Astrocyte (in vitro differentiated cells and primary cell): ENCODE measurements at regions not wholly inside any gene's neighbourhood (a gene's known extent, or its start where the extent isn't known, plus 50 kb on each side); places are given as distances from the start of the nearest gene placed in this dataset.
A peak's percentile ranks its signal among the peaks of the same experiment; 100 is the strongest.

Source experiments
- DNase-seq: peaks from one replicate; pipeline ENCODE4 v3.0.0-alpha.2; 2010; ENCODE audit warnings: low read depth
- FAIRE-seq: peaks from 2 replicates; lab custom pipeline; 2011; peaks lifted over from hg19 to GRCh38; lab: Jason Lieb, UNC
- H2AFZ ChIP-seq: 2 replicates; pipeline ENCODE4 v1.6.0; 2012; ENCODE audit warnings: low read depth, low read length, inconsistent platforms
- H3K27ac ChIP-seq: 2 replicates; pipeline ENCODE4 v1.5.1; 2011; ENCODE audit warnings: low read depth, low read length, inconsistent platforms
- H3K27me3 ChIP-seq: 2 replicates; pipeline ENCODE4 v1.6.0; 2011; ENCODE audit warnings: low read length, inconsistent platforms; ENCODE audit not compliant: insufficient read depth
- H3K36me3 ChIP-seq: 2 replicates; pipeline ENCODE4 v1.5.1; 2011; ENCODE audit warnings: low read length, inconsistent platforms; ENCODE audit not compliant: insufficient read depth
- H3K4me1 ChIP-seq: 2 replicates; pipeline ENCODE4 v1.5.1; 2011; ENCODE audit warnings: low read length, inconsistent platforms; ENCODE audit not compliant: insufficient read depth
- H3K4me2 ChIP-seq: 2 replicates; pipeline ENCODE4 v1.6.0; 2012; ENCODE audit warnings: low read length, inconsistent platforms
- H3K4me3 ChIP-seq: 2 replicates; pipeline ENCODE4 v1.5.1; 2011; ENCODE audit warnings: low read depth, mild to moderate bottlenecking, low read length, inconsistent platforms; ENCODE audit not compliant: insufficient read depth
- H3K79me2 ChIP-seq: 2 replicates; pipeline ENCODE4 v1.6.0; 2012; ENCODE audit warnings: mild to moderate bottlenecking, low read length, inconsistent platforms; ENCODE audit not compliant: insufficient read depth
- H3K9ac ChIP-seq: 2 replicates; pipeline ENCODE4 v1.6.0; 2012; ENCODE audit warnings: mild to moderate bottlenecking, low read length, inconsistent platforms
- H3K9me3 ChIP-seq: 2 replicates; pipeline ENCODE4 v1.5.1; 2012; ENCODE audit warnings: low read depth, mild to moderate bottlenecking, low read length, inconsistent platforms; ENCODE audit not compliant: insufficient read depth
- H4K20me1 ChIP-seq: 2 replicates; pipeline ENCODE4 v1.6.0; 2012; ENCODE audit warnings: low read length, inconsistent platforms; ENCODE audit not compliant: insufficient read depth
- H3K27ac Mint-ChIP-seq: one replicate; pipeline ENCODE4 v1.8.0; 2021; ENCODE audit warnings: mild to moderate bottlenecking, mixed read lengths; ENCODE audit not compliant: unreplicated experiment
- H3K27me3 Mint-ChIP-seq: one replicate; pipeline ENCODE4 v1.8.0; 2021; ENCODE audit warnings: low read depth, mixed read lengths; ENCODE audit not compliant: unreplicated experiment
- H3K36me3 Mint-ChIP-seq: one replicate; pipeline ENCODE4 v1.8.0; 2021; ENCODE audit warnings: low read depth, mixed read lengths; ENCODE audit not compliant: unreplicated experiment
- H3K4me1 Mint-ChIP-seq: one replicate; pipeline ENCODE4 v1.8.0; 2021; ENCODE audit warnings: low read depth, mixed read lengths; ENCODE audit not compliant: unreplicated experiment
- H3K4me3 Mint-ChIP-seq: one replicate; pipeline ENCODE4 v1.8.0; 2021; ENCODE audit warnings: mild to moderate bottlenecking, moderate library complexity, mixed read lengths; ENCODE audit not compliant: unreplicated experiment
- H3K9me3 Mint-ChIP-seq: one replicate; pipeline ENCODE4 v1.8.0; 2021; ENCODE audit warnings: mild to moderate bottlenecking, mixed read lengths; ENCODE audit not compliant: unreplicated experiment
- CTCF ChIP-seq: IDR thresholded peaks from 2 replicates; pipeline ENCODE4 v1.5.1; 2011; ENCODE audit warnings: low read depth, mild to moderate bottlenecking, inconsistent platforms, low read length, moderate library complexity; ENCODE audit not compliant: insufficient read depth
- EZH2 ChIP-seq: IDR thresholded peaks from 2 replicates; pipeline ENCODE4 v1.6.1; 2012; ENCODE audit warnings: mild to moderate bottlenecking, low read length, inconsistent platforms; ENCODE audit not compliant: insufficient read depth

- Mint-ChIP-seq H3K27me3 (no peaks in the 10 kb centered on the region), H3K9me3 (peaks cover 3% of the 10 kb centered on the region), H3K27ac (no peak overlapping the region), H3K4me1 (peaks cover 4% of the 10 kb centered on the region), H3K4me3 (no peak overlapping the region), H3K36me3 (no peaks in the 10 kb centered on the region)
- no peaks in the 10 kb centered on the region for H3K79me2 ChIP-seq
- H3K9ac ChIP-seq: no peak overlapping the region
- H3K4me1 ChIP-seq: peaks cover 2% of the 10 kb centered on the region
- H3K27ac ChIP-seq: no peak overlapping the region
- H2AFZ ChIP-seq: no peak overlapping the region
- TF ChIP-seq CTCF (no peak), EZH2 (no peak)
- no peaks in the 10 kb centered on the region for H3K27me3 ChIP-seq
- FAIRE-seq: no peak
- H3K4me3 ChIP-seq: no peak overlapping the region
- DNase-seq: no peak
- no peaks in the 10 kb centered on the region for H3K9me3 ChIP-seq
- H3K4me2 ChIP-seq: no peak overlapping the region
- H4K20me1 ChIP-seq: no peaks in the 10 kb centered on the region
- no peaks in the 10 kb centered on the region for H3K36me3 ChIP-seq
These were observed 148.5 kb upstream of the PDZRN3 start for GRCh38 chr3:73773233-73773632.

GRCh38 chr3:73772076-73772886, 147.5 kb upstream of the PDZRN3 start:
- Mint-ChIP-seq H3K36me3 (no peaks in the 10 kb centered on the region), H3K9me3 (peaks cover 3% of the 10 kb centered on the region), H3K27ac (no peak overlapping the region), H3K4me1 (no peaks in the 10 kb centered on the region), H3K27me3 (no peaks in the 10 kb centered on the region), H3K4me3 (no peak overlapping the region)
- peaks cover 3% of the 10 kb centered on the region for H3K4me1 ChIP-seq
- FAIRE-seq: peak; percentile 39
- H3K4me3 ChIP-seq: no peak overlapping the region
- no peak overlapping the region for H3K4me2 ChIP-seq
- no peaks in the 10 kb centered on the region for H3K79me2 ChIP-seq
- H3K27me3 ChIP-seq: no peaks in the 10 kb centered on the region
- no peaks in the 10 kb centered on the region for H4K20me1 ChIP-seq
- DNase-seq: no peak
- TF ChIP-seq EZH2: no peak
- no peak for TF ChIP-seq CTCF
- H3K27ac ChIP-seq: no peak overlapping the region
- H3K36me3 ChIP-seq: no peaks in the 10 kb centered on the region
- H3K9ac ChIP-seq: no peak overlapping the region
- H3K9me3 ChIP-seq: no peaks in the 10 kb centered on the region
- no peak overlapping the region for H2AFZ ChIP-seq
